ENCODE measurements at regions not wholly inside any gene's neighbourhood (a gene's known extent, or its start where the extent isn't known, plus 50 kb on each side); places are given as distances from the start of the nearest gene placed in this dataset.
"Not testable (repeated sequence)": the region's sequence is repeated elsewhere in the genome, so short reads cannot be mapped to it uniquely, and the experiment has no call there.

- DNase-seq, result no peak
Measured at GRCh38 chr3:115397433-115397832, 225.9 kb upstream of the GAP43 start.

DNA sequence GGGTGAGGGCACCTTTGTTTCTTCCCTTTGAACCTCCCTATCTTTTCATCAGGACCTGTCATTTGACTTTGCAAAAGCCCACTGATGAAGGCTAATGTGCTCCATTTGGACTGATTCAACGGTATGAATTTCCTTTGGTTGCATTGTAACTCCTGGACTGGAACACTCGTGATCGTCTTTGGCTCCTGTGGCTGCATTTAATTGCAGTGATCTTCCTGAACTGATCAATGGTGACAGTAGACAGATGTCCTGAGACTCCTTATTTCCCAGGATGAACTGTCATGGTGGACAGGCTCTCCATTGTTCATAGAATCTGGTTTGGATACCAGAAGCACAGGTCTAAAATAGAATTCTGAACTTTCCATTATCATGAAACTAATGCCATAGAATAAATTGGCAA lies 224.8 kb upstream of the GAP43 start:
- DNase-seq, result no peak

DNA sequence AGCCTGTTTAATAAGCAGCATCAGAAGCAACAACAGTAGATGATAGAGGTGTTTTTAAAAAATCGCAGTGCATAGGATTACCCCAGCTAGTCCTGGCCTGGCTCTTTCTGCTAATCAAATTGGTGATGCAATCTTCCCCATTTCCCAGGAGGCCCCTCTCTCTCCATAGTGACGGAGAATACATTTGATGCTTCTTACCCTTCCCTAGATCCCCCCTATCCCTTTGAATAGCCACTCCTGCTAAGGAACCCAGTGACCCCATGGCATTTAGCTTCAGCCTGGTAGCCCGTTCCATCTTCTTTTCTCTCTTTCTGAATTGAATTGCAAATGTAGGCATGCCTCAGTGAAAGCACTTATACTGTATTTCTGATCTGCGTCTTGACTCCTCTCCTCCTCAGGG lies 223.6 kb upstream of the GAP43 start:
- no peak for DNase-seq

GRCh38 chr3:115401298-115401697 lies 222.0 kb upstream of the GAP43 start:
- DNase-seq, result no peak

GRCh38 chr3:115401851-115402501 lies 221.3 kb upstream of the GAP43 start:
- no peak for DNase-seq

DNA sequence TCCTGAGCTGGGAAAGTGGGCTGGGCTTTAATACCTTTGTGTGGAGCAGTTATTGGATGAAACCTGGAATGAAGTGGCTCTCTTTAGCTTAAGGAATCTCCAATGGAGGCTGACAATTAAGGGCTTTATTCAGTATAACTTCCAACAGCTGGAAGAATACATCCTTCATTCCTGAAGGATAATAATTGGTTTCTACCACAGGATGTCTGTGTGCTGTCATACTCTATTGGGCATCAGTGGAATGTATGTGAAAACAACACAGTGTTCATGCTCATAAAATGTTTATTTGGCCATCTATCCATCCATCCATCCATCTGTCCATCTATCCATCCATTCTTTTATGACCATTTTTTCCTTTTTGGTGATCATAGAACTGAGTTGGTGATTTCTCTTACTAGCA lies 220.7 kb upstream of the GAP43 start:
- no peak for DNase-seq

GRCh38 chr3:115403786-115404185 lies 219.5 kb upstream of the GAP43 start:
- DNase-seq, result no peak

DNA sequence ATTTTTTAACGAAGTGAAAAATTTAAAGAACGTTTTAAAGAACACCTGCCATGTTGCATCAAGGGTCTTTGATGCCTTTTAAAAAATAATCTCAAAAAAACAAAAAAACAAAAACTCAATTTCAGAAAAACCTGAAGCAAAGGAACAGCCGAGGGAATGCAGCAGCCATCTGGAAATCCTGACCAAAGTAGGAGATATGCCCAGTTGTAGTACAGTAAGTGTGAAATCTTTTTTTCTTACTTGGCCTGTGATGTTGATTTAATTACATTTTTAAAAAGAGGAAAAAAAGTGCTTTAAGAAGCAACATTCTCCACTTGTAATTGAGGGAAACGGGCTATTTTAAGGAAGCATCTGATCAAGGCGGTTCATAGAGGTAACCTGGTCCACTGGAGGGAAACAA lies 213.7 kb upstream of the GAP43 start:
- no peak for DNase-seq

- DNase-seq, result not testable (repeated sequence)
Measured at GRCh38 chr3:115414610-115415009, 208.7 kb upstream of the GAP43 start.

- no peak for DNase-seq
Measured at GRCh38 chr3:115415246-115415996, 207.9 kb upstream of the GAP43 start.

- DNase-seq, result no peak
Measured at GRCh38 chr3:115418583-115418982, 204.7 kb upstream of the GAP43 start.

DNA sequence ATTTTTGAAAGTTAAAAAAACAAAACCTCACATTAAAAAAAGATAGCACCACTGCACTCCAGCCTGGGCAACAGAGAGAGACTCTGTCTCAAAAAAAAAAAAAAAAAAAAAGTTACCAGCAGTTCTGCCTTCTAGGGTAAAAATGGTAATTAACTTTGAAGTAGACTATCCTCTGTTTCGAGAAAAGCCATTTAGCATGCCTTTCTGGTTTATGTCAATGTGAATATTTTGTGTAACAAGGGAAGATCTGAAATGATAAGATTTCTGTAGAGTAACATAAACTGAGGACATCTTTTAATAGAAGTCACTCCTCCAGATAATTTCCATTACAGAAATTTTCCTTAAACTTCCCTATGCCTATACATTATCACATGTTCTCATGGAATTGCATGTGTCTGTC lies 203.2 kb upstream of the GAP43 start:
- DNase-seq, result no peak

DNA sequence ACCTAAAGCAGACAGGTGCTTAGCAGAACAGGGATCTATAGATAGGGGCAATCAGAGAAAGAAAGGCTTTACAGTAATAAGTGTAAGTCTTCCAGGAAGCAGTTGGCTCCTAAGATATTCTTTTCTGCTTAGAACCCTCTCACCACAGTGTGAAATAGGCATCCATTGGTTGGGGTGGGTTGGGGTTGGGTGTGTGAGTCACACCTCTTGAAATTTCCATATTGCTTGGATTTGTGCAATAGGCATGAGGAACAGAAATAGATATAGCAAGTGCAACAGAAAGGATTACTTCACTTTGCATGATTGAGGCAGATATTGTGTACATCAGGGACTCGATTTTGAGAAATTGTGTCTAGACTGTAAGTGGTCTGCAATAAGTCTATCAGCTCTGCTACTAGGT lies 200.1 kb upstream of the GAP43 start:
- DNase-seq, result no peak

- no peak for DNase-seq
Measured at GRCh38 chr3:115428841-115429240, 194.5 kb upstream of the GAP43 start.

DNA sequence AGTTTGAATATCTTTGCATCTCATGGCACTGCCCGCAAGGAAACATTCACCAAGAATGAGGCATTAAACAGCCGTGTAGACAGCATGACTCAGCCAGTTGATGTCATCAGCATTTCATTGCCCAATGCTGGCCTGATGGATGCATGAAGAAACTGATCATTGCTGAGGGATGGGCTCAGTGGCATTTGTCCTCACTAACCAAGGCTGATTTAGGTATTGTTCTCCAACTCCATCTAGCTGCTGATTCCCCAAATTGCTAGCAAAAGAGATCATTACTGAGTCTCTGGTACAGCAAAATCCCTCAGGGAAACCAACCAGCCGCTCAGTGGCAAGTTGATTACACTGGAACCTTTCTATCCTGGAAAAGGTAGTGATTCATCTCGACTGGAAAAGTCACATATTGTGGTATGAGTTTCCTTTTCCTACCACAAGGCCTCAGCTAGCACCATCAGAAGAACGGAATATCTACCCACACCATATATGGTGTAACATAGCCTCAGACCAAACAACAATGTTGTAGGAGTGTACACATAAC lies 186.5 kb upstream of the GAP43 start:
- DNase-seq, result peak; percentile 49

DNA sequence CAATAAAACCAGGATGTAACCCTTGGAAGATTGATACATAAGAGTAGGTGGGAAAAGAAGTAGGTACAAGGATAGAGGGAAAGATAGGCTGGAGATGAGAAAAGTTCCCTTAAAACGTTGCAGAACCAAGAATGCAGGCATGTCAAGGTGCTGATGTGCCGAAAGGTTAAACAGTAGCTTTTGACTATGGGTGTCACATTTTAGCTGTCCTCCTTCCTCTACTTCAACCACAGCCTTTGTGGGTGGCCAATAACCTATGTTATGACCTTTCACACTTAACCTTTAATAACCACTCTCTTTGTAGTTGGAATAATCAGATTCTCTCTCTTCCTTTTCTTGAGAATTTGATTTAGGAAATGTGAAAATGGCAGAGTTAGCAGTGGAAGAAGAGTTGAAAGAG lies 184.5 kb upstream of the GAP43 start:
- no peak for DNase-seq

DNA sequence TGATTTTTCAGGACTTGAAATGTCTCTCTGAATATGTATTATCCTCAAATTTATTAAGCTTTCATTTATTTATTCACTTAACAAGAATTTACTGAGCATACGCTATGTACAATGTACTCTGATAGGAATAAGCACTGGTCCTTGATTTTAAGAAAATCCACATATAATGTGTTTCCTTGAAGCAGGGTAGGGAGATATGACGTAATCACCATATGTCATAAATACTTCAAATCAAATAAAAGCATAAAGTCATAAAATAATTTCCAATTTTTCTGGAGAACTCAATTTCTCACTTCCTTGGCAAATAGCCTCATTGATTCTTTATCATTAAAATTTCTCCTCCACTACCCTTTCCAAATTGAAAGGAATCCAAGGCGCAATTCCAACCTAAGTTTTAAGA lies 177.8 kb upstream of the GAP43 start:
- no peak for DNase-seq

DNA sequence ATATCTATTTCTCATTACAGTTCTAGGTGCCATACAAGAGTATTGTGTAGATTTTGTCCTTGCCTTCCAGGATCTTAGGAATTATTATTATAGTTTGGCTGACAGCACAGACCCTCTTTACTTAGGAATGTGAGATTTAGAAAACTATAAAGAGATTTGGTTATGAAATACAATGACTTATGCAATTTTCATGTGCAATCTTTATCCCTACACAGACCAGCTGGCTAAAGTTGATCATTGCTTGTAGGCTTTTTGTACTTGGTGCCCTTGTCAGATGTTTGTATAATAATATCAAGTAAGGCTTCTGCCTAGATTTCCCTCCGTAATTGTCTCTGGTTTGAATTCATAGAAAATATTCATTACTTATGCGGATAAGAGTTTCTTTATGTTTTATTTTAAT lies 174.5 kb upstream of the GAP43 start:
- DNase-seq, result no peak

- no peak for DNase-seq
Measured at GRCh38 chr3:115450036-115450435, 173.3 kb upstream of the GAP43 start.

- no peak for DNase-seq
Measured at GRCh38 chr3:115464036-115464435, 159.3 kb upstream of the GAP43 start.

DNA sequence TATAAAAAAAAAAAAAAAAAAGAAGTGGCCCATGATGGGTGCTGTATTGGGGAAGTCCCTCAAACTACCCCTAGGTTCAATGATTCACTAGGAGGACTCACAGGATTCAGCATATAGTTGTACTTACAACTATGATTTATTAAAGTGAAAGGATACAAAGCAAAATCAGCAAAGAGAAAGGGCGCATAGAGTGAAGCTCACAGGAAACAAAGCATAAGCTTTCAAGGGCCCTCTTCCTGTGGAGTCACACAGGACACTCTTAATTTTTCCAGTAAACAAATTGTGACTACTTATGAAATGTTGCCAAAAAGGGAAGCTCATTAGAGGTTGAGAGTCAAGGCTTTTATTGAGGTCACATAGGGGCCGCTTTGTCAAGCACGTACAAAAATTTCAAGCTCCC lies 153.7 kb upstream of the GAP43 start:
- no peak for DNase-seq

- DNase-seq, result peak; percentile 9
Measured at GRCh38 chr3:115470254-115470653, 153.1 kb upstream of the GAP43 start.

- no peak for DNase-seq
Measured at GRCh38 chr3:115475178-115476041, 147.9 kb upstream of the GAP43 start.

DNA sequence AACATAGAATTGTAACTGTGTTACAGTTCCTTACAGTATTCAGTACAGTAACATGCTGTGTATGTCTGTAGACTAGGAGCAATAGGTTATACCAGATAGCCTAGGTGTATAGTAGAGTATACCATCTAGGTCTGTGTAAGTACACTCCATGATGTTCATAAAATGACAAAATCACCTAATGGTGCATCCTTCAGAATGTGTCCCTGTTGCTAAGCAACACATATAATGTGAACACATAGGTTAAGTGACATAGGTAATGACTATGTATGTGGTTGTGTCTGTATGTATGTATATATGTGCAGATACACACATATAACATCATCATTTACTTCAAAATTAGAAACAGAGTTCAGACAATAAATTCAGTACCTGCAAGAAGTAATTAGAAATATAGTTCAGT lies 146.8 kb upstream of the GAP43 start:
- DNase-seq, result no peak
